Lower lobe of right lung (tissue), 2 donors: ENCODE measurements at regions not wholly inside any gene's neighbourhood (a gene's known extent, or its start where the extent isn't known, plus 50 kb on each side); places are given as distances from the start of the nearest gene placed in this dataset.

Experiments used
- ATAC-seq, 2 donors: fragments of 200-7000 bp; cut with Tn5 transposase; one replicate each; pipeline ENCODE4 v1.9.1; 2020 to 2022; ENCODE audit warnings: mild to moderate bottlenecking in 2 of 2, moderate library complexity in 2 of 2
- DNase-seq: peaks from one replicate; pipeline ENCODE4 v3.0.0-alpha.2; 2020
- H3K27ac ChIP-seq: fragments of 200-600 bp; one replicate; pipeline ENCODE4 v1.8.0; 2022
- H3K27me3 ChIP-seq: fragments of 200-600 bp; one replicate; pipeline ENCODE4 v1.8.0; 2022; ENCODE audit warnings: low read depth
- H3K36me3 ChIP-seq: fragments of 200-600 bp; one replicate; pipeline ENCODE4 v1.8.0; 2022; ENCODE audit warnings: mild to moderate bottlenecking
- H3K4me1 ChIP-seq: fragments of 200-600 bp; one replicate; pipeline ENCODE4 v1.8.0; 2022
- H3K4me3 ChIP-seq: fragments of 200-600 bp; one replicate; pipeline ENCODE4 v1.8.0; 2022; ENCODE audit warnings: mild to moderate bottlenecking
- H3K9me3 ChIP-seq: fragments of 200-600 bp; one replicate; pipeline ENCODE4 v1.8.0; 2022
- CTCF ChIP-seq: fragments of 200-600 bp; IDR thresholded peaks from one replicate; pipeline ENCODE4 v1.8.0; 2022; ENCODE audit warnings: antibody characterized with exemption, mild to moderate bottlenecking
- intact Hi-C: fragments of 100-400 bp; cut with DNase I; formaldehyde crosslinking; loops from one replicate; pipeline ENCODE4 v1.11.0; 2022
- donor health status: DM: no; HTN: yes; CAD: no; lungs with severe emphysema.

GRCh38 chr1:78318011-78318410 is 172.8 kb upstream of the PTGFR start:
- H3K4me1 ChIP-seq = no peaks in the 10 kb centered on the region
- H3K9me3 ChIP-seq = no peaks in the 10 kb centered on the region
- no peak for ATAC-seq
- no peak overlapping the region for H3K27ac ChIP-seq
- intact Hi-C loops = no loop called here
- no peak for DNase-seq
- no peaks in the 10 kb centered on the region for H3K27me3 ChIP-seq
- no peak for TF ChIP-seq CTCF
- H3K4me3 ChIP-seq = no peak overlapping the region
- H3K36me3 ChIP-seq = no peaks in the 10 kb centered on the region

- Histone ChIP-seq H3K4me3 (no peak overlapping the region), H3K9me3 (no peaks in the 10 kb centered on the region), H3K36me3 (no peaks in the 10 kb centered on the region), H3K4me1 (no peaks in the 10 kb centered on the region), H3K27me3 (no peaks in the 10 kb centered on the region), H3K27ac (no peak overlapping the region)
- DNase-seq = no peak
- intact Hi-C loops = no loop called here
- ATAC-seq = no peak
- no peak for TF ChIP-seq CTCF
These were observed 171.2 kb upstream of the PTGFR start for GRCh38 chr1:78319603-78320002.

GRCh38 chr1:78322928-78323680 is 167.7 kb upstream of the PTGFR start:
- no peaks in the 10 kb centered on the region for H3K9me3 ChIP-seq
- H3K4me3 ChIP-seq = no peak overlapping the region
- ATAC-seq (no peak), DNase-seq (no peak)
- no peaks in the 10 kb centered on the region for H3K27me3 ChIP-seq
- H3K4me1 ChIP-seq = no peaks in the 10 kb centered on the region
- H3K36me3 ChIP-seq = no peaks in the 10 kb centered on the region
- TF ChIP-seq CTCF = no peak
- H3K27ac ChIP-seq = no peak overlapping the region
- intact Hi-C loops = no loop called here

- no peak for TF ChIP-seq CTCF
- Histone ChIP-seq H3K4me1 (no peaks in the 10 kb centered on the region), H3K4me3 (no peak overlapping the region), H3K27ac (no peak overlapping the region), H3K36me3 (no peaks in the 10 kb centered on the region), H3K27me3 (no peaks in the 10 kb centered on the region), H3K9me3 (no peaks in the 10 kb centered on the region)
- intact Hi-C loops = no loop called here
- DNase-seq (no peak), ATAC-seq (no peak)
These were observed 165.5 kb upstream of the PTGFR start for GRCh38 chr1:78325293-78325692.

GRCh38 chr1:78329475-78329874 is 161.3 kb upstream of the PTGFR start:
- no peaks in the 10 kb centered on the region for H3K9me3 ChIP-seq
- intact Hi-C loops = no loop called here
- ATAC-seq = no peak
- H3K27me3 ChIP-seq = no peaks in the 10 kb centered on the region
- DNase-seq = no peak
- H3K27ac ChIP-seq = no peak overlapping the region
- H3K4me1 ChIP-seq = no peaks in the 10 kb centered on the region
- no peak overlapping the region for H3K4me3 ChIP-seq
- H3K36me3 ChIP-seq = no peaks in the 10 kb centered on the region
- TF ChIP-seq CTCF = no peak
